ENCODE measurements at regions not wholly inside any gene's neighbourhood (a gene's known extent, or its start where the extent isn't known, plus 50 kb on each side); places are given as distances from the start of the nearest gene placed in this dataset.
"Not testable (repeated sequence)": the region's sequence is repeated elsewhere in the genome, so short reads cannot be mapped to it uniquely, and the experiment has no call there.

- no peak for DNase-seq
These were observed 119.9 kb upstream of the DCC start for GRCh38 chr18:52220062-52220591.

GRCh38 chr18:52222211-52222610 is 117.8 kb upstream of the DCC start:
- no peak for DNase-seq

GRCh38 chr18:52227536-52227935 is 112.5 kb upstream of the DCC start:
- no peak for DNase-seq

GRCh38 chr18:52228166-52228565 is 111.8 kb upstream of the DCC start:
- no peak for DNase-seq

GRCh38 chr18:52236131-52236530 is 103.9 kb upstream of the DCC start:
- no peak for DNase-seq

GRCh38 chr18:52237551-52237950 is 102.4 kb upstream of the DCC start:
- no peak for DNase-seq

- no peak for DNase-seq
These were observed 97.3 kb upstream of the DCC start for GRCh38 chr18:52242711-52243110.

- DNase-seq: no peak
These were observed 95.3 kb upstream of the DCC start for GRCh38 chr18:52244658-52245057.

- no peak for DNase-seq
These were observed 85.6 kb upstream of the DCC start for GRCh38 chr18:52254367-52254766.

GRCh38 chr18:52257417-52257816 is 82.6 kb upstream of the DCC start:
- not testable (repeated sequence) for DNase-seq

- no peak for DNase-seq
These were observed 64.2 kb upstream of the DCC start for GRCh38 chr18:52275817-52276216.

- no peak for DNase-seq
These were observed 62.2 kb upstream of the DCC start for GRCh38 chr18:52277785-52278184.

GRCh38 chr18:52278191-52278590 is 61.8 kb upstream of the DCC start:
- DNase-seq: no peak

- DNase-seq: no peak
These were observed 59.3 kb upstream of the DCC start for GRCh38 chr18:52280702-52281101.

- DNase-seq: no peak
These were observed 56.1 kb upstream of the DCC start for GRCh38 chr18:52283927-52284326.

GRCh38 chr18:52286675-52287074 is 53.3 kb upstream of the DCC start:
- DNase-seq: no peak

GRCh38 chr18:52287151-52287550 is 52.8 kb upstream of the DCC start:
- no peak for DNase-seq

GRCh38 chr18:52288403-52289004 is 51.5 kb upstream of the DCC start:
- no peak for DNase-seq

- no peak for DNase-seq
These were observed 50.6 kb upstream of the DCC start for GRCh38 chr18:52289392-52289791.
